Fibroblast of lung (primary cell): ENCODE measurements at regions not wholly inside any gene's neighbourhood (a gene's known extent, or its start where the extent isn't known, plus 50 kb on each side); places are given as distances from the start of the nearest gene placed in this dataset.

Experiments used
- EZH2 ChIP-seq: IDR thresholded peaks from 2 replicates; pipeline ENCODE4 v1.5.1; 2012; ENCODE audit warnings: low read length, control low read depth, mild to moderate bottlenecking; ENCODE audit errors: missing control alignments
- TF ChIP-seq, protein P1 (sequence below), 2 donors: IDR thresholded peaks in 1 of 2; conservative IDR thresholded peaks in 1 of 2; 1 replicate in 1 of 2; 2 replicates in 1 of 2; pipeline ENCODE4 v1.5.1; 2011 to 2012; ENCODE audit warnings: low read length in 2 of 2, control low read depth in 1 of 2, inconsistent platforms in 1 of 2, low read depth in 1 of 2, mild to moderate bottlenecking in 1 of 2

DNA sequence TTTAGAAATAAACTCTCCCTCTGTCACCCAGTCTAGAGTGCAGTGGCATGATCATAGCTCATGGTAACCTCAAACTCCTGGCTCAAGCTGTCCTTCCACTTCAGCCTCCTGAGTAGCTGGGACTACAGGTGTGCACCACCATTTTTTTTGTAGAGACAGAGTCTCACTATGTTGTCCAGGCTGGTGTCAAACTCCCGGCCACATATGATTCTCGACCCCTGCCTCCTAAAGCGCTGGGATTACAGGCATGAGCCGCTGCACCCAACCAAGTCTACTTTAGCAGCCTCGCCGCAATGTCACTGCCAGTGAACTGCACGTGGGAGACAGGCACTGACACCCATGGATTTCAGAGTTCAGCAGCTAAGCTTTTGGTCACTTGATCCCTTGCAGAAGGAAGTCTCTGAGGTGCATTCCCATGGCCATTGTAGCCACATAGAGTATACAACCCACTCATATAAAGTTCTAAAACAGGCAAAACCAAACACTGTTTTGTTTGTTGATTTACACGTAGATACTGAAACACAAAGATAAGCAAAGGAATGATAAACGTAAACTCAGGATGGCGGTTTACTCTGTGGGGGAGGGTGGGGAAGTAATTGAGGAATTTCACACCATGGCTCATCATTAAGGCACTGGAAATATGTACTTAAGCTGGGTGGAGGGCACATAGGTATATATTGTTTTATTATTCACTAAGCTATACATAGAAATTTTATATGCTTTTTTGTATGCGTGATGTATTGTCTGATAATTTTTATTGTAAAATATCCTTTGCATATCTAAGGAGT is 115.0 kb downstream of the MEX3B start:
- TF ChIP-seq, protein P1, sequence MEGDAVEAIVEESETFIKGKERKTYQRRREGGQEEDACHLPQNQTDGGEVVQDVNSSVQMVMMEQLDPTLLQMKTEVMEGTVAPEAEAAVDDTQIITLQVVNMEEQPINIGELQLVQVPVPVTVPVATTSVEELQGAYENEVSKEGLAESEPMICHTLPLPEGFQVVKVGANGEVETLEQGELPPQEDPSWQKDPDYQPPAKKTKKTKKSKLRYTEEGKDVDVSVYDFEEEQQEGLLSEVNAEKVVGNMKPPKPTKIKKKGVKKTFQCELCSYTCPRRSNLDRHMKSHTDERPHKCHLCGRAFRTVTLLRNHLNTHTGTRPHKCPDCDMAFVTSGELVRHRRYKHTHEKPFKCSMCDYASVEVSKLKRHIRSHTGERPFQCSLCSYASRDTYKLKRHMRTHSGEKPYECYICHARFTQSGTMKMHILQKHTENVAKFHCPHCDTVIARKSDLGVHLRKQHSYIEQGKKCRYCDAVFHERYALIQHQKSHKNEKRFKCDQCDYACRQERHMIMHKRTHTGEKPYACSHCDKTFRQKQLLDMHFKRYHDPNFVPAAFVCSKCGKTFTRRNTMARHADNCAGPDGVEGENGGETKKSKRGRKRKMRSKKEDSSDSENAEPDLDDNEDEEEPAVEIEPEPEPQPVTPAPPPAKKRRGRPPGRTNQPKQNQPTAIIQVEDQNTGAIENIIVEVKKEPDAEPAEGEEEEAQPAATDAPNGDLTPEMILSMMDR (conservative IDR thresholded peaks at IDR 0.05 in 1 of 2, IDR thresholded peaks at IDR 0.05 in 1 of 2; ENCODE audit: low read depth in 1 of 2, low read length in 2 of 2) = no peak
- no peak for TF ChIP-seq EZH2
